Muscle of back (tissue), 3 donors: ENCODE measurements at regions not wholly inside any gene's neighbourhood (a gene's known extent, or its start where the extent isn't known, plus 50 kb on each side); places are given as distances from the start of the nearest gene placed in this dataset.
"Not testable (repeated sequence)": the region's sequence is repeated elsewhere in the genome, so short reads cannot be mapped to it uniquely, and the experiment has no call there.

ENCODE experiments used
- DNase-seq, 3 donors: peaks; one replicate each; pipeline versions ENCODE4 v3.0.0 to v3.0.0-alpha.2; 2013

DNA sequence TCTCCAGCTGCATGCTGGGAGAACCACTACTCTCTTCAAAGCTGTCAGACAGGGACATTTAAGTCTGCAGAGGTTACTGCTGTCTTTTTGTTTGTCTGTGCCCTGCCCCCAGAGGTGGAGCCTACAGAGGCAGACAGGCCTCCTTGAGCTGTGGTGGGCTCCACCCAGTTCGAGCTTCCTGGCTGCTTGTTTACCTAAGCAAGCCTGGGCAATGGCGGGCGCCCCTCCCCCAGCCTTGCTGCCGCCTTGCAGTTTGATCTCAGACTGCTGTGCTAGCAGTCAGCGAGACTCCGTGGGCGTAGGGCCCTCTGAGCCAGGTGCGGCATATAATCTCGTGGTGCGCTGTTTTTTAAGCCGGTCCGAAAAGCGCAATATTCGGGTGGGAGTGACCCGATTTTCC, 215.0 kb downstream of the STIM2 start:
- DNase-seq: not testable (repeated sequence)

DNA sequence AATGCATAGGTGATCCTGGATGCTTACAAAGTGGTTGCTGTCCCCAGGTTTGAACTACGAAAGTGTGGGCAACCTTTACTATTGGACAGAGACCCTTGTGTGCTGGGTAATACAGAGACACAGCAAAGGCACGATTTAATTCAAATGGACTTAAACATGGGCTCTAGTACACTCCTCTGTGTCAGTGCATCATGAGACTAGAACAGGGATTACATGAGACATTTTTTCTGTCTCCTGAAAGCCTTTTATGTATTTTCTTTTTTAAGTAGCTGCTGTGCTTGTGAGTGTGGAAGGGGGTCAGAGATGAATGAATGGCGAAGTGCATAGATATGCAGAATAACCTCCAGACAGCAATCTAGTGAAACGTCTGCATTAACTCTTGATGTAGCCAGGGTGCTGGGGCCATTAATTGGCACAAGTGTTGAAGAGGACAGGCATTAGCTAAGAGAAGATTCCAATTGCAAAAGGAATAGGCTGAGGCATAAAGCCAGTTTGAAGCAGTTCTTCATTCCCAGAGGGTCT, 218.4 kb downstream of the STIM2 start:
- DNase-seq: no peak

DNA sequence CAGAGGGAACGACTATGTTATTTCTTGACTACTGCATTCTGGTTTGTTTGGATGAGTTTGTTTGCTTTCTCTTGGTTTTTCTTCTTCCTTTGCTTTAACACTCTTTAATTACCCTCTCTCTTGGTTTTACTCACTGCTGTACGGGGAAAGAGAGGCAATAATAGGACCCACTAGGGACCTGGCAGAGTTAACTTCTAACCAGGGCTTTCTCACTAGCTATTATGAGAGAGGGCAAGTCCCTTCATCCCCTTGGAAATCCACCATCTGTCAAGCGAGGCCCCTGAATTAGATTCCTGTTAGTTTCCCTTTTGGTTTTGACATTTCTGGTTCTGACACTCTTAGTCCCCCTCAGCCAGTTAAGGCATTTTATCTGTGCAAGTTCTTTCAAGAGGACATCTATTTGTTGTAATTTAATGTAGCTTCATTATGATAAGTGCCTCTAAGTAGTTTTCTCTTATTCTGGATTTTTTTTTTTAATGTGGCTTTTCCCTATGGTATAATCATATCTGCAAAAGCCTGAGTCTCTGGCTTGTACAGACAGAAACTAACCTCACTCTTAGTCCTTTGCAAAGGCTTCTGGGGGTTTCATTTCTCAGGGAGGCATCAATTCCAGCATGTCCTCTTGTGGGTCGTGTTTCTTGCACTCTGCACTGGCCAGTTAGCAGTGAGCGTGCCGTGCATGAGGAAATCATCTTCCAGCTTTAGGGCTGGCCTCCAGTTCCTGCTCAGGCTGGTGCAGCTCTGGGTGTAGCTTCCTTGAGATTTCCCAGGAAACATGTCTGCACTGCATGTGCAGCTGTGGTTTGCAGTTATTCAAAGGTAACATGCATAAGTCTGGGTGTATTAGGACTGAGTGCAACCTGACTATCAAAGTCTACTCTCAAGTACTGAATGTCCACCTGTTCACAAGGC, 221.3 kb downstream of the STIM2 start:
- no peak for DNase-seq

DNA sequence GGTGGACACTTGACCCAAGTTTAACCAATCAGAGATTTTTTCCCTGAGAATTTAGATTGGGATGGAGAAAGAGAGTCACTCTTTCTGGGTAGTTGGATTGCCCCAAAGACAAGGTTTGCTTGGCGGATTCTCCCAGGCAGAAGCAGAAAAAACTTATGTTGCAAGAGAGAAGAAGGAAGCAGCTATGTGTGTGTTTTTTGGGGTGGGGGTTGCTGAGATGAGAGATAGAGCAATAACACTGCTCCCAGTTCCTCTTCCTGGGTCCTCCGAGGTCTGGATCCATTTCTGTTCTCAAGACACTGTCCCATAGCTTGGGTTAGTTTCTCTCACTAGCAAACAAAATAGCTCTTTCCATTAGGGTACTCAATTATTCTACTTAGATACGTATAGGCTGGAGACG, 222.1 kb downstream of the STIM2 start:
- no peak for DNase-seq

DNA sequence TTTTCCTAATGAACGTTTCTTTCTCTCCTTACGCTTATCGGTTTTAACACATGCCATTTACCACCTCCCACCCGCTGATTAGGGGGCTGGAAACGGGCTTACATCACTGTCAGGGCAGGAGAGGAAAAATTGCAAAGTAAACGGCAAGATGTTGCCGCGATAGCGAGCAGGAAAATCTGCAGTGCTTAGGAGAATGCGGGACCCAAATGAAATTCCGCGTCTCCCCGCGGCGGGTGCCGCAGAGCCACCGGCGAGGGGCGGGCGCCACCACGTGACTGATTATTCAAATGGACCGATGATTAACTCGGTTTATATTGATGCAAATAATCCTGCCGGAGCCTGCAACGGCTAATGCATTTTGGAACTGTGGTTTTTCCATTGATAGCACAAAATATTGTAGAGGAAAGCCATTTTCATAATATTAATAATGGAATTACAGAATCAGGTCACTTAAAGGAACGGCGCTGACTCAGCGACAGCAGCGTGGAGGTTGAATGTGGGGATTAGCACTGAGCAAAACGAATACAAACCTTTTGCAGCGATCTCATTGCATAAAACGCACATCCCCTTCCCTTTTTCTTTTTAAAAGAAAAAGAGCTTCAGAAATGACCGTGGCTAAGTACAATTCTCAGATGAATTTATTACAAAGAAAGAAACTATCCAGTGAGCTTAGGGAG, 224.2 kb downstream of the STIM2 start:
- DNase-seq: peak; percentile 7 to 67 (median 32)

DNA sequence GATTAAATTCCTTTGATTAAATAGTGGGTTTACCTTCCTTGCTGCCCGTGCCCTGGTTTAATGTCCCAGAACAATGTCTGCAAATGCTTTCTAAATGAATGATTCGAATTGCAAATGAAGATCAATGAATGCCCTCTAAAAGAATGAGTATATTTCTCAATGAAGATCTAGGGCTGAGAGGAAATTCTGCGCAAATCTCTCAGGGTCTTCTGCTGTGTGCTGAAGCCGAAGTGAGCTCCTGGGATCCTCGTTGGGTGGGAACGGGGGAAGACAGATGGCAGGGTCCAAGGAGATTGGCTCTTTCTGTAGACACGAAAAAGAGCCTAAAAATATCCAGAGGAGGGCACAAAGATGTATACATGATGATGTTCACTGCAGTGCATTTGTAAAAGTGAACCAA, 224.8 kb downstream of the STIM2 start:
- no peak for DNase-seq

DNA sequence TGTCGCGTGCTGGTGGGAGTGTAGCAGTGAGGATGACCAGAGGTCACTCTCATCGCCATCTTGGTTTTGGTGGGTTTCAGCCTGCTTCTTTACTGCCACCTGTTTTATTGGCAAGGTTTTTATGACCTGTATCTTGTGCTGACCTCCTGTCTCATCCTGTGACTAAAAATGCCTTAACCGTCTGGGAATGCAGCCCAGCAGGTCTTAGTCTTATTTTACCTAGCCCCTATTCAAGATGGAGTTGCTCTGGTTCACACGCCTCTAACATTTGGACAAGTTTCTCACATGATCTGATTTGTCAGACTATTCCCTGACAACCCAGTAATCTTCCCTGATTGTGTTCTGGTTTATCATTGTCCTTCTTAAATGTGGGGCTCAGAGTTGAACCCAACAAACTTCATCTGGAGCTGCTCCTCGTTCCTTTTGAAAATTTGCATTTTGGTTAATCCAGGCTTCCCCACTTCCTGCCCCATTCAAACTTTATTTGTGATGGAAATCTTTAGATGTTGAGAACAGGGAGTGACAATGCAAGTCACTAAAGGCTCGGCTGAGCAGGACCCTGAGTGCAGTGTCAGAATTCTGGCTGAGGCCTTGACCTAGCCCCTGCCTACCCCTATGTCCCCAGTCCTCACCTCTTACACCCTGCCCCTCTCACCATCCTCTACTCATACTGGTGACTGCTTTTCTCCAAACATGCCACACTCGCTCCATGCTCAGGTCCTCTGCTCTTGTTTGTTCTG, 226.8 kb downstream of the STIM2 start:
- DNase-seq: no peak

DNA sequence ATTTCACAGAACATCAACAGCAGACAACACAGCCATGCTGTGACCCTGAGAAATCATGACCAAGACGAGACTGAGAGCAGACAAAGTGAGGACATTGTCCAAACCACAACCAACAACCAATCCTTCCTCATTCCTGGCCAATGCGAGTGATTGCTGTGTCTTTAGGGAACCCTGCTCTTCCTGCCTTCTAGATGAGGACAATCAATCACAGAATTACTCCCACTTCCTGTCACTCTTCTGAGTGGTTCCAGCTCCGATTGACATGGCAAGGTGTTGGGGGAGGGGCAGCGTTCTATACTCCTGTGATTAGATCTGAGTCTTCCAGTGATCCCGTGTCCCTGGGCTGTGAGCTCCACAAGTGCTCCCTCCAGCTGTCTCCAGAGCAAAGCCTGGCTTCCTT, 227.8 kb downstream of the STIM2 start:
- no peak for DNase-seq

DNA sequence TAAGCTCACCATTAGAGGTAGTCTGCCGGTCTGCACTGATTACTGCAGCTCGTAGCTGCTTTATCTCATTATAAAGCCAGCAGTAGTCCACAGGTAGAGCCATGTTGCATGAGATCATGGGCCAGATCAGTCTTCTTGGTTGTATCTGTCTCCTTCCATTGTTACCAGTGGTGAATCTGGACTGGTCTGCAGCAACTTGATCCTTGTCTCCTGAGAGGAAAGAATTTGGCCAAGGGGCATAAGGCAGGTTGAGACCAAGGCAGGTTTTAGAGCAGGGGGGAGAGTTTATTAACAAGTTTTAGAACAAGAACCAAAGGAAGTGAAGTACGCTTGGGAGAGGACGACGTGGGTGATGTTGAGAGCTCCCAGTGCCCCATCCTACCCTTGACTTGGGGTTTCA, 228.5 kb downstream of the STIM2 start:
- DNase-seq: no peak

DNA sequence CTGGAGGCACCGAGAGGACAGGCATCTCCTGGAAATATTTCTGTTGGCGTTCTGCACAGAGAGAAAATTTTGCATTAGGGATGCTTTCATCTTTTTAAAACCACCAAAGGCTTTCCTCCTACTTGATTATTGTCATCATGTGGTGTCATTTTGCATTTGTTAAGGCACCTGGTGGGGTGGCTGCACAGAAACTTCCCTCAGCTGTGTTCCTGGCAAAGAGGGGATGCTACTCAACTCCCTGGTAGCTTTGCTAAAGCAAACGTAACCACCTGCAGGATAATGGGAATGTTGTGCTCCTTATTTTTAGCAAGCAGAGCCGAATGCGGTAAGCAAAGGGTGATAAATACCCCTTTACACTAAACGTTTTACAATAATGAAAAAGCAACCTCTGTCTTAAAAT, 229.8 kb downstream of the STIM2 start:
- DNase-seq: no peak

DNA sequence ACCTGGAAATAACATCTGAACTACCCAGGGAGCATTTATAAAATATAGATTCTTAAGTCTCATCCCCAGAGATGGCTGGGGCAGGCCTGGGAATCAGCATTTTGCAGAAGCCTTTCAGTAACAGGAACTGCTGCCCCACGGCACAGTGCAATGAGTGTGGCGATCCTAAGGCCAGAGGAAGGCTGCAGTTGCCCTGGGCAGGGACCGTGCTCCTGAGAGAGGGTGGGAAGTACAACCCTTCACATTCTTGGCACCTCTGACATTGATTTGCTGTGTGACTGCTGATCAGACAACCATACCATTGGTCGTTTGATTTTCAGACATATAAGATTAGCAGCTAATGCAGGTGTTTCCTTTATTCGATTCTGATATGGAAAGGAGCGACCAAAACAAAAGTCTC, 233.6 kb downstream of the STIM2 start:
- DNase-seq: no peak

DNA sequence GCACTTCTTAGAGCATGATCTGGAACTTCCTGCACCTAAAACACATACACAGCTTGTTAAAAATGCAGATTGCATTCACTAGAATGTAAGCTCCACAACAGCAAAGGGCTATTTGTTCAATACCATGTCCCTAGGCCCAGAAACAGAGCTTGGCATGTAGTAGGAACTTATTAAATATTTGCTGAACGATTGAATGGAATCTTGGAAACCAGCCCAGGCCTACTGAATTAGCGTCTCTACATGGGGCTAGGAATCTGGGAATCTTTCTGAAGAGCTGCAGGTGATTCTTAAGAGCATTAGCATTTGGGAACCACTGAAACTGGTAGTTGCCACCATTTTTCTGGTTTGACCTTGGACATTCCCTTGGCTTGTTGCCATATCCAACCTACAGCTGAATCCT, 234.1 kb downstream of the STIM2 start:
- peak in 2 of 3 donors; percentile 34 to 65 for DNase-seq

DNA sequence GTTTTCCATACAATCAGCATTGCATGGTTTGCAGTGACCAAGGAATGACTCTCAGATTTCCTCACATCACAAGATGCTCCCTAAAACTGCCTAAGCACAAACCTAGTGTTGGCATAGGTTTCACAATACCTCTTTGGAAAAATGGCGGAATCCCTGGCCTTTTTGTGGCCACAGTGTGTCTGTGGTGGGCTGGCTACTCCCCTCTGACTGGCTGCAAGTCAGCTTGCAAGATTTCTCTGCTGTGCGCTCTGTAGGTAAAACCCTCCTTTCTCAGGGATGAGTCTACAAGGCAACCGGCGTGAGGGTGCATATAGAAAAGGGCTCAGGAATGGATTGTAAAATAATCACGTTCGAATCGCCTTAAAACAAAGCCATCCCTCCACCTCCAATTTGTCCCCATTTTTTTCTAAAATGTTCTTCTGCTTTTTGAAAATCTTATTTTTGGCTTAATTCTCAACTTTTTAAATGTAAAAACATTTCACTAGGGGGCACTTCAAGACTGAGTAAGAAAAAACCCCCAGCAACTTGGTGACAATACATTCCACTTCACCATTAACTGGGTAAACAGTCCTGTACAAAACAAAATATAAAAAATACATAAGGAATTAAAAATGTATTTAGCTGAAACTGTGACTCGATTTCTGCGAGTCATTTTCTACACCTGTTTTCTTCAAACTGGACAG, 235.6 kb downstream of the STIM2 start:
- peak; percentile 11 to 57 (median 24) for DNase-seq

DNA sequence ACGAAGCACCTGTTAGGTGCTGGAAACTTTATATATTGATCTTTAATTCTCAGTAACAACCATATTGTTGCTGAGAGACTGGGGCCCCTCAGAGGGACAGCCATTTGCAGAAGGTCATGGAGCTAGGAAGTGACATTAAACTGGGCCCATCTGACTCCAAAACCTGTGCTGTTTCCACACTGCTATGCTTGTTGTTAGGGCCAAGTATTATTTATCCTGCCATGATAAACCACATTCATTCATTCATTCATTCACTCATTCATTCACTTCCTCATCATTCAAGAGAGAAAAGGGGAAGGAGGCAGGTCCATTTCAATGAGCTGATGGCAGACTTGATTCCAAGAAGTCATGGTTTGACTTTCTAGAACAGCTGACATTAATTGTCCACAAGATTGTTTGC, 237.4 kb downstream of the STIM2 start:
- no peak for DNase-seq

DNA sequence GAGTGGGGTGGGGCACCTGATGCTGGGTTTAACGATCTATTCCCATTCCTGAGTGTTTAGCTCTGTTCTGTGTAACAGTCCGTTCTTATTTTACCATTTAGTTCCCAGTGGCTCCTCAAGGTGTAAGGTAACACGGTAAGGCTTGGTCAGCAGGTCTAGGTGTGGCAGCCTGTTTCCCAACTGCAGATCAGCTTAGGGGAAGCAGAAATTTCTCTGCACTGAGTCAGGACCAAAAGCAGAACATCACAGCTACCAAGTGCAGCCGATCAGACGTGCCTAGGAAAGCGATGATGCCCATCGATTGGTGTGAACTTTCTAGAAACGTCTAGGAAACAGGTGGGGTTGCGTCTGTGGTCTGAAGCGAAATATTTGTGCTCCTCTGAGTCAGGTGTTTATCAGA, 240.1 kb downstream of the STIM2 start:
- no peak for DNase-seq

DNA sequence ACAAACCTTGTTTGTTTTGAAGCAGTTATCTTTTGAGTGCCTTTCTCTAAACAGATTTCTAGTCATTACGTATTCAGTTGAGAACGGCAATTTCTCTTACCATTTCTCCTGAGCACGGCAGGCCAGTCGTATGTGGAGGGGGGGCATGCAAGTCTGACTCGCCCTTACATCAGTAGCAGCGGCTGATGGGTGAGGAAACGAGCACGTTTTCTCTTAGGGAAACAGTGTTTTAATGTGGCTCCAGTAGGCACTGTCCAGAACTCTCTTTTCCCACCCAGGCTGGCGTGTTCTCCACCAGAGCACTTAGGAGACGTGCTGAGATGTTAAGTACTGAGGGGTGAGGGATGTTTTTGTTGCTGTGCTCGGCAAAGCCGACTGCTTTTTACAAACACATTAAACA, 240.5 kb downstream of the STIM2 start:
- no peak for DNase-seq

DNA sequence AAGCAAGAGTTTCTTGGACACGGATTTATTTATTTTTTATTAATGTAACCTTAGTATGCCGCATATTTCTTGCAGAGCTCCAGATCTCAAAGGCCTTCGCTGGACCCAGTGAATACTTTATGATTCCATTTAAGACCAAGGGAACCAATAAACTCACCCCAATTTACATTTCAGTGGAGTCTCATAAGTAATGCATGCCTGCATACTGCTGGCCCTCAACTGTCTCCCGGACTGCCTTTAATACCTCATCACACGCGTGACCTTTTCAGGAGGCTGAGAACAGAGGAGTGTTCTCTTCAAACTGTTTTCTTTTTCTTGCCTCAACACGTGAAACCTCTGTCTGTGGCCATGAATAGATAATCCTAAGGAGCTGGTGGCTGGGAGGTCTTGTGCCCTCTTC, 240.9 kb downstream of the STIM2 start:
- no peak for DNase-seq

DNA sequence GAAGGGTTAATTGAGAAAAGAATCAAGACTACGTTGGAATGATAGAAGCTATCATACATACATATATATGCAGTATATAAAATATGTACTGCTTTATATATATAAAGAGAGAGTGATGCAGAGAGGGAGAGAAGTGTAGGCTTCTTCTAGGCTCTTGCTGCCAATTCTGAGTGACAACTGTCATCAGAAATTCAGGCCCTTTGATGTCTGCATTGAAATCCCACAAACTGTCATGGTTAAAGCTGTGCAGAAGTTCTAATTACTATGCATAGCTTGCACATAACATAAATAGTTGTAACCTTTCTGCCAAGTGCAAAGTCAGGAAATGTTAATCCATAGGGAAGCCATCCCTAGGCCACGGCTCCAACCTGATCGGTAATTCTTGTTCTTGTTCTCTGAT, 251.0 kb downstream of the STIM2 start:
- no peak for DNase-seq

DNA sequence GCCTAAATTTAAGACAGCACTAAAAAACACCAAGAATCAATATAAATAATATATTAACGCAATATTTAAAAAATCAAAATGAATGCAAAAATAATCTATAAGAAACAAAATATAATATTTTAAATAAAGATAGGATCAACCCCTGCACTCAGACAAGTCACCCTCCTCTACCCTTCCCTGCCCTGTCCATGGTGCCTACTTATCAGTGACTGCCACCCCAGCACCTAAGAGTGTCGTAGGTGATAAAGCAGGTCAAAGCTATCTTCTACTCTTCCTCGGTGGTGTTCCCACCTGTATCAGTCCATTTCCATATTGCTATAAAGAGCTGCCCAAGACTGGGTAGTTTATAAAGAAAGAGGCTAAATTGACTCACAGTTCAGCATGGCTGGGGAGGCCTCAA, 251.9 kb downstream of the STIM2 start:
- no peak for DNase-seq

DNA sequence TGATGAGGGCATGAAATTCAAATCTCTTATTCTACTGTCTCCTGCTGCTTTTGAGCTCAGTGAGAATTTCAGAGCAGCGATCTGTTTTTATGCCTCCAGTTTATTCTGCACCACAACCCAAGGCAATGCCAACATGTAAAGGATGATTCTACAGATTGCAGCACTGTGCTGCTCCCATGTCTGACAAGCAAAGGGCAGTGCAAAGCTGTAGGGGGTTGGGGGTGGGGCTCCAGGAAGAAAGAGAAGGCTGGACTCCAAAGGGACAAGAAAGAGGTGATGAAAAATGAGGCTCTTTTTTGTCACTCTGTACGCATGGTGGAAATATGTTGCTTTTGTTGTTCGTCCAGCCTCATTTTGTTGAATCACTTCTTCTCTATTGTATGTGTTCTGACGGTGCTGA, 254.6 kb downstream of the STIM2 start:
- no peak for DNase-seq

DNA sequence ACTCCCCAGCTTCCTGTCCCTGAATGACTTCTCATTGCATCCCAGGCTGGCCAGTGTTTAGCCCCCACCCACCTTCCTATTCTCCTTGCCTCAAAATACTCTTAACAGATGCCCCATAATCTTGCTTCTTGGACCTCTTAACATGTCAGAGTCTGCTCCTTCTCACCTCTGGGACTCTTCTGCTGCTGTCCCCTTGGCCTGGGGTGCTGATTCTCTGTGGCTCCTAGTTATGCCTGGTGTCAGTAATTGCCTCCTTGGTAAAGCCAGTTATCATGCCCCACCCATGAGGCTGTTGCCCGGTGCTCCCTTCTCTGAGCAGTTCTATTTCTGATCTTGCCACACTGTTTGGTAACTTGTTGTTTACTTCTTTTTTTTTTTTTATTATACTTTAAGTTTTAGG, 256.8 kb downstream of the STIM2 start:
- no peak for DNase-seq

DNA sequence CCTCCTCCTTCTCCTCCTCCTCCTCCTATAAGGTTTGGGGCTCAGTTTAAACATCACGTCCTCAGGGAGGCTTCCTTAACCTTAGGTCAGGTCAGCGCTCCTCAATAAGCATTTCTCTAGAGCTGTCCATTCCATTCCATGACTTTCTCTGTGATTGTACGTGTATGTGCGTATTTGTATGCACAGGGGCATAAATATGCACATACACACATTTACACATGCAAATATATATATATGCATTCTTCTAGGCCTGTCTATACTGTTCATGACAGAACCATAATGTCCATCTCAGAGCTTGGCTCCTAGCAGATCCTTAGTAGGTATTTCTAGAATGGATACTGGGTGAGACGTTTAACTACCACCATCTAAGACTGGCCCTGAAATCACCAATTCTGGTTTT, 258.6 kb downstream of the STIM2 start:
- no peak for DNase-seq
